Fibroblast of villous mesenchyme (primary cell): ENCODE measurements at regions not wholly inside any gene's neighbourhood (a gene's known extent, or its start where the extent isn't known, plus 50 kb on each side); places are given as distances from the start of the nearest gene placed in this dataset.

Experiments
- DNase-seq: peaks from one replicate; pipeline ENCODE4 v3.0.0-alpha.2; 2010; ENCODE audit warnings: low read depth
- H3K4me3 ChIP-seq: 2 replicates; pipeline ENCODE4 v1.5.1; 2011; ENCODE audit warnings: low read depth, mild to moderate bottlenecking, low read length
- TF ChIP-seq, protein P1 (sequence below): IDR thresholded peaks from 2 replicates; pipeline ENCODE4 v1.5.1; 2012; ENCODE audit warnings: low read depth, mild to moderate bottlenecking, low read length; ENCODE audit not compliant: insufficient read depth

DNA sequence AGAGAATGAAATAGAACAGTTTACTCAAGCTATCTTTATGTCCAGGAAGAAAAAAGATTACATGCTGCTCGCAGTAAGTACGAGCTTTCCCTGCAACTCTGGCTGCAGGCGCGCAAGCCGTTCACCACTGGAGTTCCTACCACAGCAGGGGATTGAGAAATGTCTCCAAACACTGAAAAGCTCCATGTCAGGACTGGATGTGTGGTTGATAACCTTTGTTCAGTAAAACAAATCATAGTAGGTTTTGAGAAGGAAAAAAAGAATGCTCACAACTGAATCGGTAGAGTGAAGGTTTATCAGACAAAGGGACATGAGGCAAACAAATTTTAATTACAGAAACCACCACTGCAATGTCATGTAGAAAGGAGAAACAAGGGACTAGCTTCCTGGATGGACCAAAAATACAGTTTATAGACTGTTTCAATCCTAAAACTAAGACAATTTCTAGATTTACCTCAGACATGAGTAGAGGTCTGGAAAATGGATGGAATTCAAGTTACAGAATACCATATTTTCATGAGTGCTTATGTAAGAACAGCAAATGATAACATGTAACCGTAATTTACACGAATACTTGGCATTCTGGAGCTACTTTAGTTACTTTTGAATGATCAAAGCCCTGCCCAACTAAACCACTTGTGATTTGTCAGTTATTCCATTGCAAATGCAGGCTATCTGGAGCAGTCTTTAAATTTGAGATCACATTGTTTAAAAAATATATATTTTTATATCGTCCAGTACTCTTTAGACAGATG is 471.1 kb downstream of the SHQ1 start:
- no peak overlapping the region for H3K4me3 ChIP-seq
- DNase-seq, result peak; percentile 58
- TF ChIP-seq, protein P1, sequence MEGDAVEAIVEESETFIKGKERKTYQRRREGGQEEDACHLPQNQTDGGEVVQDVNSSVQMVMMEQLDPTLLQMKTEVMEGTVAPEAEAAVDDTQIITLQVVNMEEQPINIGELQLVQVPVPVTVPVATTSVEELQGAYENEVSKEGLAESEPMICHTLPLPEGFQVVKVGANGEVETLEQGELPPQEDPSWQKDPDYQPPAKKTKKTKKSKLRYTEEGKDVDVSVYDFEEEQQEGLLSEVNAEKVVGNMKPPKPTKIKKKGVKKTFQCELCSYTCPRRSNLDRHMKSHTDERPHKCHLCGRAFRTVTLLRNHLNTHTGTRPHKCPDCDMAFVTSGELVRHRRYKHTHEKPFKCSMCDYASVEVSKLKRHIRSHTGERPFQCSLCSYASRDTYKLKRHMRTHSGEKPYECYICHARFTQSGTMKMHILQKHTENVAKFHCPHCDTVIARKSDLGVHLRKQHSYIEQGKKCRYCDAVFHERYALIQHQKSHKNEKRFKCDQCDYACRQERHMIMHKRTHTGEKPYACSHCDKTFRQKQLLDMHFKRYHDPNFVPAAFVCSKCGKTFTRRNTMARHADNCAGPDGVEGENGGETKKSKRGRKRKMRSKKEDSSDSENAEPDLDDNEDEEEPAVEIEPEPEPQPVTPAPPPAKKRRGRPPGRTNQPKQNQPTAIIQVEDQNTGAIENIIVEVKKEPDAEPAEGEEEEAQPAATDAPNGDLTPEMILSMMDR, result no peak

DNA sequence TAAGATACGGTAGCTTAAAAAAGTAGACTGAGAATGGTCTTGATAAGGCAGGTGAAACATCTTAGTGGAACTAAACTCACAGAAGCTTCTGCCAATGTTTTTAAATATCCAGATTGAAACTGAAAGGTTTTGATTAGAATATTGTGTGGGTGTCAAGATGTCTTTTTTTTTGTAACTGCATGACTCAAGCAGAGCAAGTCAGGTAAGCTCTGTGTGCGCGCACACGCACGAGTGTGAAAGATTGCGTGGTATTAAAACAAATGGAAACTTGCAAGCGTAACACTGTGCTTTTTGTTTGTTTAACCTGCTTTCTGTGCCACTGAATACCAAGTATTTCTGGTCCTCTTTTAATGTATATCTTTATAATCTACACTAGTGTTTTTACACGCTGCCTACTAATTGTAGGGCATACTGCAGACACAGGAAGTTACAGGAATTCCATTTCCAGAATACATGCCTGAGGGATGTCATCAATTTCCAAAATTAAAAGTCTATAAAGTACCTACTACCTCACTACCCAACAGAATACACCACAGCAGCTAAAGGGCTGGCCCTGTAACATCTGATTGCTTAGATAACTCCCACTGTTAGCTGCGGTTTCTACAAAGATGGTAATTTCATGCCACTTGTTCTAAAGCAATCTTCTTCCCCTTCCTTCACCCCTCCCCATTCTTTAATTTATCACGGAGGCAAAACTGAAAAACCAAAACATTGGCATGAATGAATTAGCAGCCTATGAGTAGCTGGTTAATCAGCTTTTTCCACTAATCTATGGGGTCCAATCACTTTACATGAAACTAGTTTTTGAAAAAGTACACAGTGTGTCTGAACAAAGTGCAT is 472.8 kb downstream of the SHQ1 start:
- H3K4me3 ChIP-seq, result no peak overlapping the region
- DNase-seq, result no peak
- TF ChIP-seq, protein P1, result no peak

- H3K4me3 ChIP-seq, result no peak overlapping the region
- TF ChIP-seq, protein P1, result no peak
- DNase-seq, result no peak
Observed at GRCh38 chr3:72373139-72373538, 475.1 kb downstream of the SHQ1 start.

GRCh38 chr3:72372161-72372560 is 476.1 kb downstream of the SHQ1 start:
- no peak for DNase-seq
- TF ChIP-seq, protein P1, result no peak
- H3K4me3 ChIP-seq, result no peak overlapping the region

DNA sequence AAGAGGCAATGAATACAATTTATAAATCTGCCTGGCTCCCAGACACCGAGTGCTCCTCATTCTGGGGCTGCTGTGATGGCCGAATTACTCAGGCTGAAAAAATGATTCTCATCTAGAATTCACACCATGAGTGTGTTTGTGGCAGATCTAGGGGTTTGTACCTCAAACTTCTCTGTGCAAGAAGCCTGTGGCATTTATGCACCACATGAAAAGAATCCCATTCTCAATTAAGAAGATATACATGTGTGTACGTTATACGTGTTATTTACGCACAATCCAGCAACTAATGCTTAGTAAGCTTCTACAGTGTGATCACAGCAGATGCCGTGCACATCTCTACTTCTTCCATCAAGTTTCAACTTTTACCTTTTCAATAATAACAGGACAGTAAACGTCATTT is 476.8 kb downstream of the SHQ1 start:
- TF ChIP-seq, protein P1, result no peak
- no peak overlapping the region for H3K4me3 ChIP-seq
- DNase-seq, result no peak

DNA sequence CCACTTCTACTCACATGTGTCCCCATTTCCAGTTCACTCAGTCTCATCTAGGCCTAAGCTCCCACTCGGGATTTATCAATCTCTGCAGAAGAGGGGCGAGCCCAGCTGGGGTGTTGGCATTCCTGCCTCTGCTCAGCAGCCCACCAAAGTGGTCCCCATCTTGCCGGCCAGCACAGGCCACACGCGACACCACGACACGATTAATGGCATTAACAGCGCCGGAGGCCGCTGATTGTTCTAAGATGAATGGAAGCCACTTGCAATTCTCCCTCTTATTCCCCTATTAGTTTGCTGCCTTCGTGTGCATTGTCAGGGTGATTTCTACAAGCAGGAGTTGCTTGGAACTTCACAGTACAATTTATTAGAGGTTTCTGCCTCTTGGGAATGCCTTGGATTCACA is 477.3 kb downstream of the SHQ1 start:
- TF ChIP-seq, protein P1, result no peak
- DNase-seq, result no peak

More for the DNA sequence above, 477.3 kb downstream of the SHQ1 start:
- H3K4me3 ChIP-seq, result no peak overlapping the region
